Stimulated activated effector memory CD8-positive, alpha-beta T cell treated with anti-CD3 and anti-CD28 coated beads, Interleukin-12 subunit alpha, Interleukin-12 subunit beta, amount 100 ng/mL, for 72 hours (primary cell): ENCODE measurements at regions not wholly inside any gene's neighbourhood (a gene's known extent, or its start where the extent isn't known, plus 50 kb on each side); places are given as distances from the start of the nearest gene placed in this dataset.
"Not testable (repeated sequence)": the region's sequence is repeated elsewhere in the genome, so short reads cannot be mapped to it uniquely, and the experiment has no call there.

Experiments used
- ATAC-seq: fragments of 150-1000 bp; cut with Tn5 transposase; 2 replicates; pipeline ENCODE4 v1.10.0; 2021
- DNase-seq, 2 donors: peaks; one replicate each; pipeline ENCODE4 v3.0.0; 2021 to 2022; ENCODE audit warnings: low spot score in 2 of 2
- H3K27ac Mint-ChIP-seq: one replicate; pipeline ENCODE4 v1.8.0; 2022; ENCODE audit warnings: mild to moderate bottlenecking, mixed read lengths
- H3K36me3 Mint-ChIP-seq: one replicate; pipeline ENCODE4 v1.8.0; 2022; ENCODE audit warnings: mild to moderate bottlenecking, mixed read lengths
- H3K4me1 Mint-ChIP-seq: one replicate; pipeline ENCODE4 v1.8.0; 2022; ENCODE audit warnings: mixed read lengths
- H3K4me3 Mint-ChIP-seq: one replicate; pipeline ENCODE4 v1.8.0; 2022; ENCODE audit warnings: mild to moderate bottlenecking, mixed read lengths
- H3K9me3 Mint-ChIP-seq: one replicate; pipeline ENCODE4 v1.8.0; 2022; ENCODE audit warnings: mixed read lengths

DNA sequence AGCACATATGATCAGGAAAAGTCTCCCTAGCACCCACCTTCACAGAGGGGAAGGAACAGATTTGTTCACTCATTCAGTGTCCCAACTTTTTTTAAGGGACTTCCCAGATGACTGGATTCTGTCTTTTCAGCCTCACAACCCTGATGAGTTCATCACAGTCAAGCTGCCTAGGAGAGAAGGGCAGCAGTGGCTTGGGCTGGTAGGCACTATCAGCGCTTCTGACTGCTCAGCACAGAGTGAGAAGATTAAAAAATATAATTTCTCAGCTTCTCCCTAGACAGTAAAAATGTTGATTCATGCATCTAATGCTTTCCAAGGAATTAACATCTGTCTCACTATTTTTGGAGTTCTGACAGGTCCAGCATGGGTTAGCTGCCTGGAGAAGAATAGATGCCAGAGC lies 328.2 kb downstream of the DTHD1 start:
- H3K36me3 Mint-ChIP-seq, result no peaks in the 10 kb centered on the region
- peaks cover 8% of the 10 kb centered on the region for H3K9me3 Mint-ChIP-seq
- H3K4me3 Mint-ChIP-seq, result no peak overlapping the region
- H3K27ac Mint-ChIP-seq, result no peak overlapping the region
- ATAC-seq (peak; percentile 37), DNase-seq (no peak)
- H3K4me1 Mint-ChIP-seq, result no peaks in the 10 kb centered on the region

DNA sequence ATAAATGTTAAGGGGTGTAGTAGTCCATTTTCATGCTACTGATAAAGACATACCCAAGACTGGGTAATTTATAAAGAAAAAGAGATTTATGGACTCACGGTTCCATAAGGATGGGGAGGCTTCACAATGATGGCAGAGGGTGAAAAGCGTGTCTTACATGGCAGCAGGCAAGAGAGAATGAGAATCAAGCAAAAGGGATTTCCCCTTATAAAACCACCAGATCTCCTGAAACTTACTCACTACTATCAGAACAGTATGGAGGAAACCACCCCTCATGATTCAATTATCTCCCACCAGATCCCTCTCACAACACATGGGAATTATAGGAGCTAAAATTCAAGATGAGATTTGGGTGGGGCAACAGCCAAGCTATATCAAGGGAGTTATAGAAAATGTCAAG lies 329.2 kb downstream of the DTHD1 start:
- Mint-ChIP-seq H3K4me1 (no peaks in the 10 kb centered on the region), H3K4me3 (no peak overlapping the region), H3K9me3 (peaks cover 8% of the 10 kb centered on the region), H3K27ac (no peak overlapping the region), H3K36me3 (no peaks in the 10 kb centered on the region)
- ATAC-seq, result peak; percentile 28
- DNase-seq, result no peak

DNA sequence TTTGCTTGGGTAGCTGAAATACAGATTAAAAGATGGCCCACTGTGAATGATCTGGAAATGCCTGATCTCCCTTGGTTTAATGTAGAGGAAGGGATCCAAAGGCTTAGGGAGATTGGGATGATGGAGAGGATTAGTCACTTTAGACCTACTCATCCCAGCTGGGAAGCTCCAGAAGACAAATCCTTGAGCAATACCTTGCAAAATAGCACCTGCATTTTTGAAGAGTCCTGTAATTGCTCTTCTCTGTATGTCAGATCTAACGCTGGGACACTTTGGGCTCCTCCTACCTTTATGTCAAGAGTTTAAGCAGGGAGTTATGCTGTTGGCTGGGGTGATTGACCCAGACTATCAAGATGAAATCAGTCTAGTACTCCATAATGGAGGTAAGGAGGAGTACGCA lies 331.7 kb downstream of the DTHD1 start:
- DNase-seq, H3K27ac Mint-ChIP-seq, ATAC-seq, H3K9me3 Mint-ChIP-seq, H3K36me3 Mint-ChIP-seq, H3K4me3 Mint-ChIP-seq, H3K4me1 Mint-ChIP-seq: not testable (repeated sequence)

DNA sequence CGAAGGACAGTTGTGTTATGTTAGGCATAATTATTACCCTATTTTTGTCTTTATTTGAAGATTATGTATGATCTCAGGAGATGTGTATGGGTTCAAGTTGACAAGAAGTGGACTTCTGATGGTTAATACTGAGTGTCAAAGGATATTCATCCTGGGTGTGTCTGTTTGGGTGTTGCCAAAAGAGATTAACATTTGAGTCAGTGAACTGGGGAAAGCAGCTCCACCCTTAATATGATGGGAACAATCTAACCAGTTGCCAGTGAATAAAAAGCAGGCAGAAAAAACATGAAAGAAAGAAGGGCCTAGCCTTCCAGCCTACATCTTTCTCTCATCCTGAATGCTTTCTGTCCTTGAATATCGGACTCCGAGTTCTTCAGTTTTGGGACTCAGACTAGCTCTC lies 332.6 kb downstream of the DTHD1 start:
- ATAC-seq (no peak), DNase-seq (no peak)
- Mint-ChIP-seq H3K4me3 (no peak overlapping the region), H3K27ac (no peak overlapping the region), H3K36me3 (no peaks in the 10 kb centered on the region), H3K9me3 (peaks cover 8% of the 10 kb centered on the region), H3K4me1 (no peaks in the 10 kb centered on the region)

DNA sequence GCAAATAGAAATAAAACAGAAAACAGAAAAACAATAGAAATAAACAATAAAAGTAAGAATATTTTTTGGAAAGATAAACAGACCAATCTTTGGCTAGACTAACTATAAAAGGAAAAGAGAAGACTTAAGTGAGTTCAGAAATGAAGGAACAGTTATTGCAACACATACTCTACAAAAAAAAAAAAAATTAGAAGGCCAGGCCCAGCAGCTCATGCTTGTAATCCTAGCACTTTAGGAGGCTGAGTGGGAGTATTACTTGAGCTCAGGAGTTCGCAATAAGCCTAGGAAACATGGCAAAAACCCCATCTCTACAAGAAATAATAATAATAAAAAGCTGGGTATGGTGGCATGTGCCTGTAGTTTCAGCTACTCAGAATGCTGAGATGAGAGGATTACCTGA lies 336.7 kb downstream of the DTHD1 start:
- H3K4me3 Mint-ChIP-seq, result no peak overlapping the region
- no peaks in the 10 kb centered on the region for H3K9me3 Mint-ChIP-seq
- H3K36me3 Mint-ChIP-seq, result no peaks in the 10 kb centered on the region
- DNase-seq (no peak), ATAC-seq (no peak)
- no peaks in the 10 kb centered on the region for H3K4me1 Mint-ChIP-seq
- H3K27ac Mint-ChIP-seq, result no peak overlapping the region

DNA sequence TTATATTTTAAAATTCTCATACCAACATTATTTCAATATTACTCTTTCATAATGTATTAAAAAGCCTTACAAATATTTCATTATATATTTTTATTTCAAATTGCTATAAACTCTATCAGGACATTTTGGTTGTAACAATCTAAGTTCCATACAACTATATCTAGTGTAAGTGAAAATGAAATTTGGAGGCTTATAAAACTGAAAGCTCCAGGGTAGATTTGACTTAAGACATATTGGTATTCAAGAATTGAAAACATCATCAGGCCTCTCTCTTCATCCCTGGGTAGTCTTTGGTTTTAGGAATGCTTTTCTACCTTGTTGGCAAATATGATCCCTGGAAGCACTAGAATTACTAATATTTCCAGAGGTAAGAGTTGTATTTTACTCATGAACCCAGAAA lies 342.6 kb downstream of the DTHD1 start:
- H3K27ac Mint-ChIP-seq, result no peak overlapping the region
- DNase-seq (no peak), ATAC-seq (no peak)
- H3K9me3 Mint-ChIP-seq, result peaks cover 2% of the 10 kb centered on the region
- no peak overlapping the region for H3K4me3 Mint-ChIP-seq
- H3K4me1 Mint-ChIP-seq, result no peaks in the 10 kb centered on the region
- no peaks in the 10 kb centered on the region for H3K36me3 Mint-ChIP-seq

DNA sequence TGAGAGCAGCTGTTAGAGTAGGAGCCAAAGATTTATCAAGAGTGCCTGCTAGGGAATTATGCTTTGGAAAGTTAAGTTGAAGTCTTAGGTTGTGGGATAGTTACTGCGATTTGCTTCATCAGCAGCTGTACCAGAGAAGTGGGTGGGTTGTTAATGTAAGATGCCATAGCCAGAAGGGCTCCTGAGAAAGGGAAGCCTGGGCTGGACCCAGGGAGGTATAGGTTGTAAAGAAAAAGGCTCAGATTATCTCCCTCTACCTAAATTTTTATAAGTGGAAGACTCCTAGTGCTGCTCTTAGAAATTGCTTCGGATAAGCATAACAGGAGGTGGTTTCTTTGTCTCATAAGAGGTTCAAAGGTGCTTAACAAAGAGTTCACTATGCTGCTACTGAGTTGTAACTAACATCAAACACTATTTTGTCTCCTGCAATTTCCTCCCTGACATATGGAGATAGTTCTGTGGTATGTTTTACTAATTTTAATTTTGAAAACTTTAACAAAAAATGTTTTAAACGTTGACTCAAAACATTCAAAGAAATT lies 356.9 kb downstream of the DTHD1 start:
- Mint-ChIP-seq H3K4me1 (no peaks in the 10 kb centered on the region), H3K4me3 (no peak overlapping the region), H3K36me3 (no peaks in the 10 kb centered on the region), H3K27ac (no peak overlapping the region), H3K9me3 (no peaks in the 10 kb centered on the region)
- no peak for DNase-seq
- ATAC-seq, result no peak

DNA sequence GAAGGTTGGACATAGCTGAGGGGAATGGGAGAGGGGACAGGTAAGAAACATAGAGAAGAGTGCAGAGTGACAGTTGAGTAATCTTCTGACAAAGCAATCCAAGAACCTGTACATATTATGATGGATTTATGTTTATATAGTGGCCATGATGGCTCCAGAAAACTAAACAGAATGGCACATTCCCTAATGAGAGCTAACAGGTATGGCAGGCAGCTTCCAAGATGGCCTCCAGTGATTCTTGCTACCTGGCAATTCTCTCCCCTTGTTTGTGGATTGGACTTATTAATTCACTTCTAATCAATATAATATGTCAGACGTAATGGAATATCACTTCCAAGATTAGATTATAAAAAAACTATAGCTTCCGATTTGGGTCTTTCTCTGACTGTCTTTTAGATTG lies 359.5 kb downstream of the DTHD1 start:
- Mint-ChIP-seq H3K9me3 (no peaks in the 10 kb centered on the region), H3K4me1 (no peaks in the 10 kb centered on the region), H3K4me3 (no peak overlapping the region), H3K27ac (no peak overlapping the region), H3K36me3 (no peaks in the 10 kb centered on the region)
- ATAC-seq, result no peak
- DNase-seq, result no peak

DNA sequence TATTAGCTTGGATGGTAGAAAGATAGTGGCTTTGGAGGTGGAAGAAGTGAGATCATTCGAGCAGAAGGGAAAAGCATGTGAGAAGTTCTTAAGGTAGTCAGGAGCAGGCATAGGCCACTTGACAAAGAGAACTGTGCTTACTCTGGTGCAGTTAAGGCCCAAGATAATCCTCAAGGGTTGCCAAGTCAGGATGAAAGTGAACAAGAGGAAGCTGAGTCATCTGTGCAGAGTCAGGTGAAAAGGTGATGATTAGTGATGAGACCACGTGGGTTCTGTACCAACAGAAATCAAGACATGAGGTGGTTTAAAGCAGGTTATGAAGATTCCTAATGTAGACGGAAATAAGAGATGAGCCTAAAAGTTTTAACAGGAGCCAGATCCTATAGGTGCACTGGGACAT lies 369.8 kb downstream of the DTHD1 start:
- Mint-ChIP-seq H3K4me1 (no peaks in the 10 kb centered on the region), H3K9me3 (no peaks in the 10 kb centered on the region), H3K36me3 (no peaks in the 10 kb centered on the region), H3K27ac (no peak overlapping the region), H3K4me3 (no peak overlapping the region)
- DNase-seq, result no peak
- ATAC-seq, result peak; percentile 76

DNA sequence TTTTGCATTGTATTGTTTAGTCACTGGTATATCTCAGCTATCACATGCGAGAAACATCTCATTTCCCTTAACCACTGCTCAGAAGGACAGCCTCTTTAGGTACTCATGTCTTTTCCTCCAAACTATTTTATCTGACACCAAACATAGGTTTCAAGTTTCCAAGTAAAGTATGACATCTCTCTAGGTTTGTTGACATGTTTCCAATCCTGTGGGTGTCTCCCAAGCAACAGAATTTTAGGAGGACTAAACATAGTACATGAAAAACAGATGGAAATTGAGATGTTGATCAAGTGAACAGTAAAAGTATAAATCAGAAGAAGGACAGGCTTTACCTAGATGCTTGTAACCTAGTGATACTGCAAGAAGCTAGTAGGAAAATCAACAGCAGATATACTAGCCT lies 371.4 kb downstream of the DTHD1 start:
- DNase-seq, result no peak

DNA sequence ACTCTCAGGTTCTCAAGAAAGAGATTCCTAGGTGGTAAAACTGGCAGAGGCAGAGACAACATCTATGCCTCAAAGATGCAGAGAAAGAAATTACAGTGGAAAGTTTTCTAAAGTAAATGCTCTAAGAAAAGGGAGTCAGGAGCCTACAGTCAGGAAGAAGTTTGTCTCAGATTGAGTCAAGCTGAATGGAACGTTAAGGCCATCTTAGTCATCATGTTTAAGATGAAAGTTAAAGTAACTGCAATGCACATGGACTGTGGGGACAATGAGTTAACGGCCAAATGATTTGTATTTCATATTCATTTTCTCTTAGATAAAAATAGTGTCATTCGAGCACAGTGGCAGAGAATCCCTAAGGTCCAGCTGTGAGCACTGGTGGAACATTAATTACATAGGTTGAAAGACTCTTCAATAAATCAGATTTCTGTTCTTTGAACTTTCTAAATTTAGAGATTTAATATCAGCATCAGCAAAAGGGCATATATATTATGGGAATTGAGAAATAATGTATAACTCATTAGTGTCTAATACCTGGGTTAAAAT lies 384.6 kb downstream of the DTHD1 start:
- H3K4me1 Mint-ChIP-seq, result no peaks in the 10 kb centered on the region
- ATAC-seq (no peak), DNase-seq (no peak)
- no peaks in the 10 kb centered on the region for H3K36me3 Mint-ChIP-seq
- H3K4me3 Mint-ChIP-seq, result no peak overlapping the region
- H3K9me3 Mint-ChIP-seq, result no peaks in the 10 kb centered on the region
- H3K27ac Mint-ChIP-seq, result no peak overlapping the region

More for the DNA sequence above, 371.4 kb downstream of the DTHD1 start:
- no peak overlapping the region for H3K4me3 Mint-ChIP-seq
- H3K9me3 Mint-ChIP-seq, result no peaks in the 10 kb centered on the region
- H3K36me3 Mint-ChIP-seq, result no peaks in the 10 kb centered on the region
- no peaks in the 10 kb centered on the region for H3K4me1 Mint-ChIP-seq
- ATAC-seq, result no peak
- H3K27ac Mint-ChIP-seq, result no peak overlapping the region

DNA sequence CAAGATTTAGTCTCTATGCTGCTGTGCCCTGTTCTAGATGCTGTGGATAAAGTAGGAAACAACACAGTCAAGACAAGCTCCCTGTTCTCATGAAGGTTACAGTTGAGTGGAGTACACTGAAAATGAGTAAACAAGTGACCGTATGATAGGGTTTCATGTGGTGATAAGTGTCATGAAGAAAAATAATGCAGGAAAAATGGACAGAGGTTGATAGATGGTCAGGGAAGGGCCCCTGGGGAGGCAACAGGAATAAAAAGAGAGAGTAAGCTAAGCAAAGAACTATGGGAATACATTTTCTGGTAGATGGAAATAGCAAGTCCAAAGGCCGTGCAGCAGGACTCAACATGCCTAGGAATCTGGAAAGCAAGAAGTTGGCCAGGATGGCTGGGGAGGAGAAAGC lies 394.0 kb downstream of the DTHD1 start:
- ATAC-seq, result no peak
- DNase-seq, result no peak
- no peaks in the 10 kb centered on the region for H3K9me3 Mint-ChIP-seq
- H3K4me1 Mint-ChIP-seq, result no peaks in the 10 kb centered on the region
- no peak overlapping the region for H3K27ac Mint-ChIP-seq
- H3K36me3 Mint-ChIP-seq, result no peaks in the 10 kb centered on the region
- H3K4me3 Mint-ChIP-seq, result no peak overlapping the region

DNA sequence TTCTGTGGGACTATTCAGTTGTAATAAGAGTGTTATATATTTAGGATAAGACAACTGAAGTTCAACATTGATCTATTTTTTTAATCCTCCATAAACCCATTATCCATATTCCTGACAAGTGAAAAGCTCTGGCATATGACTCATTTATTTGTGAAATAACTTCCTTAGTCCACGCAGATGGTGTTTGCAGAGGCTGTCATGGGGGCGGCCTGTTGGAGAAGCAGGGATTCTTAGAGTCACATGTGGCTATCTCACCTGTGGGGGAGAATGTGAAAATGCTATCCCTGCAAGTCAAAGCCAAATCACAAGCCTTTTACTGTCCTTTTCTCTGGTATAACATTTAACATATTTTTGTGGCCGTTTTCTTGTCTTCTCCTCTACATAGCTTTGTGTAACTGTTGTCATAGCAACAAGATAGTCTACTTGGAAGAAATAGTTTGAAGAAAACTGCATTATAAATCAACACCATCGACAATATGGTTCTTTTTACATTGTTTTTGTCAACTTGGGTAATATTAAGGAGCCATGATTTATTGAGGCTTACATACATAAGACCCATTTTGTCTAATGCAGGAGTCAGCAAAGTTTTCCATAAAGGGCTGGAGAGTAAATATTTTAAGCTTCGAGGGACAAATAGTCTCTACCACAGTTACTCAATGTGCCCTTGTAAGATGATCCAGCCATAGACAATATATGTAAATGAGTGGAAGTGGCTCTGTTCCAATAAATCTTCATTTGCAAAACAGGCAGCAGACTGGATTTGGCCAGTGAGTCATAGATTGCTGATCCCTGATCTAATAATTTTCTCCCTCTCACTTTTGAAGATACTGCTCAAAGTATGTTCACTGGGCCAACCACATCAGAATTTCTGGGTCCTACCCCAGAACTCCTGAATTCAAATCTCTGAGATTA lies 395.0 kb downstream of the DTHD1 start:
- no peak overlapping the region for H3K4me3 Mint-ChIP-seq
- no peak overlapping the region for H3K27ac Mint-ChIP-seq
- no peaks in the 10 kb centered on the region for H3K4me1 Mint-ChIP-seq
- H3K36me3 Mint-ChIP-seq, result no peaks in the 10 kb centered on the region
- no peaks in the 10 kb centered on the region for H3K9me3 Mint-ChIP-seq
- no peak for ATAC-seq
- no peak for DNase-seq

DNA sequence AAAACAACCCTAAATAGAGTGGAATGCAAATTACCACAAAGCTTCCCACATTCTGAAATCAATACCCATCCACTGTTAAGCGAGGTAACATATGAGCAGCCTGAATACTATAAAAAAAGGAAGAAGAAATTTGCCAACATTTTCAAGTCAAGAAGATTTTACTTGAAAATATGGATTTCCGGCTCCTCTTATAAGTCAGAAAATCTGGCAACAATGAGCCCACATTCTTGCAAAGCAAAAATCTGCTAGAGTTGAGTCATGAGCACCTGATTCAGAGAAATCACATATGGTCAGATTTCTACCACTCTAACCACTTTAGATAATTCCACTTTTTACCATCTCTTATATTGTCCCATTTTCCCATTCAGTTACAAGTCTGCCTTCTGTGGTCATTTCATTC lies 395.7 kb downstream of the DTHD1 start:
- Mint-ChIP-seq H3K36me3 (no peaks in the 10 kb centered on the region), H3K27ac (no peak overlapping the region), H3K4me1 (no peaks in the 10 kb centered on the region), H3K4me3 (no peak overlapping the region), H3K9me3 (no peaks in the 10 kb centered on the region)
- ATAC-seq, result no peak
- DNase-seq, result no peak

DNA sequence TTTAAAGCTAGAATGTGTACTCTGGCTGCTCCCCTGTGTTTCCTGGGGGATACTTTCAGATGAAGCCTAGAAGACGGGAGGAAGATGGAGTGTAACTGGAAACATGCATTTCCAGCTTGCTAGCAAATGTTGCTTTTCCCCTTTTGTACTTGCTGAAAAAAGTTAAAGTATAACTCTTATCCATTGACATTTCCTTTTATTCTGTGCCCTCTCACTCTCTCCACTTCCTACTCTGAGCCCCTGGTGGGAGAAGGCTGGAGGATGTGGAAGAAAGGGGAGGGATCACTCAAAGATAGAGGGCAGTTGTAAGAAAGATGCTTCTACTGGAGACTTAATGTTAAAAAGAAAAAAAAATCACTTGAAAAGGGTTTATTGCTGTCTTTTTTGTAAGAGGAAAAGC lies 396.5 kb downstream of the DTHD1 start:
- no peak overlapping the region for H3K27ac Mint-ChIP-seq
- DNase-seq, result no peak
- H3K36me3 Mint-ChIP-seq, result no peaks in the 10 kb centered on the region
- H3K4me3 Mint-ChIP-seq, result no peak overlapping the region
- H3K4me1 Mint-ChIP-seq, result no peaks in the 10 kb centered on the region
- ATAC-seq, result no peak
- no peaks in the 10 kb centered on the region for H3K9me3 Mint-ChIP-seq

DNA sequence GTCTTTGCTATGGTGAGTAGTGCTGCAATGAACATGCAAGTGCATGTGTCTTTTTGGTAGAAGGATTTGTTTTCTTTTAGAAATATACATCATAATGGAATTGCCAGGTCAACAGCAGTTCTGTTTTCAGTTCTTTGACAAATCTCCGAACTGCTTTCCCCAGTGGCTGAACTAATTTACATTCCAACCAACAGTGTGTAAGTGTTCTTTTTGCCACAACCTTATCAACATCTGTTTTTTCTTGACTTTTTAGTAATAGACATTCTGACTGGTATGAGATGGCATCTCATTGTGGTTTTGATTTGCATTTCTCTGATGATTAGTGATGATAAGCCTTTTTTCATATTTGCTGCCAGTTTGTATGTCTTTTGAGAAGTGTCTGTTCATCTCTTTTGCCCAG lies 406.3 kb downstream of the DTHD1 start:
- ATAC-seq (no peak), DNase-seq (no peak)
- Mint-ChIP-seq H3K27ac (no peak overlapping the region), H3K36me3 (no peaks in the 10 kb centered on the region), H3K9me3 (peaks cover 5% of the 10 kb centered on the region), H3K4me3 (no peak overlapping the region), H3K4me1 (no peaks in the 10 kb centered on the region)
